ENCODE measurements at regions not wholly inside any gene's neighbourhood (a gene's known extent, or its start where the extent isn't known, plus 50 kb on each side); places are given as distances from the start of the nearest gene placed in this dataset.

DNA sequence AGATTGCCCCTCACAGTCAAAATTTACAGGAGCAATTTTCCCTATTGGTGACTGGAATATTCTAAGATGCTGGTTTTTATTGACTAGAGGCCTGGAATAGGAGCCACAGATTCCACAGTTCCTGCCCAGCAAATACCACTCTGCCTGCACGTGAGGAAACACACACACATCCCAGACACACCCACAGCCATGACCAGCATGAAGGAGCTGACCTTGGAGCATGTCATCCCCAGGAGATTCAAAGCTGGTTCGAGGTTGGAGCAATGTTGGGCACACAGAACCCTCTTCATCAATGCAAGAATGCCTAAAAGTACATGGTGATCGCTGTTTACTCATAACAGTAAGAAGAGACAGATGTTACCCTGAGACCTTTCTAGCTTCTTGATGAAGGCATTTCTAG lies 244.6 kb upstream of the FOXQ1 start:
- no peak for DNase-seq (ENCODE audit: insufficient read length, low spot score, missing footprints)

GRCh38 chr6:1066449-1067090 lies 245.3 kb upstream of the FOXQ1 start:
- Histone ChIP-seq H3K4me2 (ENCODE audit: insufficient read depth, low read length) (no peak overlapping the region), H3K9me3 (ENCODE audit: low read depth, low read length) (no peaks in the 10 kb centered on the region), H3K27me3 (ENCODE audit: insufficient read depth, low read length) (no peaks in the 10 kb centered on the region), H4K20me1 (ENCODE audit: insufficient read depth, low read length) (no peaks in the 10 kb centered on the region), H3K4me1 (ENCODE audit: insufficient read depth, low read length) (no peaks in the 10 kb centered on the region), H3K36me3 (ENCODE audit: insufficient read depth, low read length) (no peaks in the 10 kb centered on the region), H3K4me3 (ENCODE audit: insufficient read depth, low read length) (no peak overlapping the region), H2AFZ (ENCODE audit: low read length) (no peak overlapping the region), H3K27ac (ENCODE audit: low read depth, low read length) (no peak overlapping the region), H3K79me2 (ENCODE audit: insufficient read depth, low read length) (no peaks in the 10 kb centered on the region)
- no peak for TF ChIP-seq CTCF (IDR thresholded peaks at IDR 0.05; ENCODE audit: extremely low read depth, low read depth, low read length)
- no peak for DNase-seq (ENCODE audit: insufficient read length, low spot score, missing footprints)

More for the DNA sequence above, 244.6 kb upstream of the FOXQ1 start:
- Histone ChIP-seq H4K20me1 (ENCODE audit: insufficient read depth, low read length) (no peaks in the 10 kb centered on the region), H3K27ac (ENCODE audit: low read depth, low read length) (no peak overlapping the region), H3K4me2 (ENCODE audit: insufficient read depth, low read length) (no peak overlapping the region), H3K36me3 (ENCODE audit: insufficient read depth, low read length) (no peaks in the 10 kb centered on the region), H3K4me3 (ENCODE audit: insufficient read depth, low read length) (no peak overlapping the region), H3K27me3 (ENCODE audit: insufficient read depth, low read length) (no peaks in the 10 kb centered on the region), H3K9me3 (ENCODE audit: low read depth, low read length) (no peaks in the 10 kb centered on the region), H3K4me1 (ENCODE audit: insufficient read depth, low read length) (no peaks in the 10 kb centered on the region), H3K79me2 (ENCODE audit: insufficient read depth, low read length) (no peaks in the 10 kb centered on the region), H2AFZ (ENCODE audit: low read length) (no peak overlapping the region)
- TF ChIP-seq CTCF (IDR thresholded peaks at IDR 0.05; ENCODE audit: extremely low read depth, low read depth, low read length), result no peak

- Histone ChIP-seq H3K27ac (ENCODE audit: low read depth, low read length) (no peak overlapping the region), H3K27me3 (ENCODE audit: insufficient read depth, low read length) (no peaks in the 10 kb centered on the region), H3K4me2 (ENCODE audit: insufficient read depth, low read length) (no peak overlapping the region), H3K4me3 (ENCODE audit: insufficient read depth, low read length) (no peak overlapping the region), H3K79me2 (ENCODE audit: insufficient read depth, low read length) (no peaks in the 10 kb centered on the region), H3K4me1 (ENCODE audit: insufficient read depth, low read length) (no peaks in the 10 kb centered on the region), H2AFZ (ENCODE audit: low read length) (no peak overlapping the region), H4K20me1 (ENCODE audit: insufficient read depth, low read length) (no peaks in the 10 kb centered on the region), H3K36me3 (ENCODE audit: insufficient read depth, low read length) (no peaks in the 10 kb centered on the region), H3K9me3 (ENCODE audit: low read depth, low read length) (no peaks in the 10 kb centered on the region)
- TF ChIP-seq CTCF (IDR thresholded peaks at IDR 0.05; ENCODE audit: extremely low read depth, low read depth, low read length), result no peak
- no peak for DNase-seq (ENCODE audit: insufficient read length, low spot score, missing footprints)
These were observed 245.9 kb upstream of the FOXQ1 start for GRCh38 chr6:1065986-1066385.

DNA sequence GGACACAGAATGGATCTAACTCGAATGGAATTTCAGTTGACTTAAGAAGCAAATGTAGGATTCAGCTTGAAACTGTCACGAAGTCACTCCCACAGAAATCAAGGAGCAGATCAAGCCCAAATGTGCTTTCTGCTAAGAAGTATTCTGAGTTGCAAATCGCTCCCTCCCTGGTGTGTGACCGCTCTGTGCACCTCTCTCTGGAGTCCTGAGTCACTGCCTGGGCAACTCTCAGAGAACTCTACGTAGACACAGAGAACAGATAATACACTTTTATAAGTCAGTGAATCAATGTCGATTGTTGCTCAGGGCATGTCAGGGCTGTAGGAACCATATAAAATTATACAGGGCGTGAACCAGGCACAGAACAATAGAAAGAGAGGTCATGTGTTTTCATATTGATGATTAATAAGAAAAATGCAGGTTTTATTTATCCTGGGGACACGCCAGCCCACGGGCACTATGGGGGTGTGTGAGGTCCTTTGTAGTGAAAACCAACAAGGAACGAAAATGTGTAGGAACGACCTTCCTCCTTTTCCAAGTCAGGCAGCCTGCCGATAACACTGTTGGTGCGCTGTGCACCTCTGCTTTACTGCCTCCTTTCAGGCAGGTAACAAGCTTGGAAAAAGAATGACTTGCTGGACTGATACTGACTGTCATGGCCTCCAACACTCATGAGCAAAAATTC lies 248.1 kb upstream of the FOXQ1 start:
- Histone ChIP-seq H3K9me3 (ENCODE audit: low read depth, low read length) (no peaks in the 10 kb centered on the region), H3K27me3 (ENCODE audit: insufficient read depth, low read length) (no peaks in the 10 kb centered on the region), H3K4me3 (ENCODE audit: insufficient read depth, low read length) (no peak overlapping the region), H3K27ac (ENCODE audit: low read depth, low read length) (no peak overlapping the region), H4K20me1 (ENCODE audit: insufficient read depth, low read length) (no peaks in the 10 kb centered on the region), H2AFZ (ENCODE audit: low read length) (no peak overlapping the region), H3K79me2 (ENCODE audit: insufficient read depth, low read length) (no peaks in the 10 kb centered on the region), H3K36me3 (ENCODE audit: insufficient read depth, low read length) (no peaks in the 10 kb centered on the region), H3K4me2 (ENCODE audit: insufficient read depth, low read length) (no peak overlapping the region), H3K4me1 (ENCODE audit: insufficient read depth, low read length) (no peaks in the 10 kb centered on the region)
- TF ChIP-seq CTCF (IDR thresholded peaks at IDR 0.05; ENCODE audit: extremely low read depth, low read depth, low read length), result no peak
- DNase-seq (ENCODE audit: insufficient read length, low spot score, missing footprints), result no peak

Data from osteoblast (primary cell).